Germinal center (tissue), 1 donor: ENCODE measurements at regions not wholly inside any gene's neighbourhood (a gene's known extent, or its start where the extent isn't known, plus 50 kb on each side); places are given as distances from the start of the nearest gene placed in this dataset.
"Not testable (repeated sequence)": the region's sequence is repeated elsewhere in the genome, so short reads cannot be mapped to it uniquely, and the experiment has no call there.

ENCODE experiments used
- DNase-seq: peaks from one replicate; pipeline ENCODE4 v3.0.0; 2012; ENCODE audit warnings: mixed read lengths, low spot score

GRCh38 chr1:14392859-14393365 lies 205.6 kb upstream of the KAZN start:
- no peak for DNase-seq

GRCh38 chr1:14396100-14396499 lies 202.4 kb upstream of the KAZN start:
- DNase-seq = no peak

- no peak for DNase-seq
These were observed 194.4 kb upstream of the KAZN start for GRCh38 chr1:14403961-14404645.

- no peak for DNase-seq
These were observed 193.6 kb upstream of the KAZN start for GRCh38 chr1:14404862-14405301.

GRCh38 chr1:14412235-14412634 lies 186.2 kb upstream of the KAZN start:
- no peak for DNase-seq

GRCh38 chr1:14413819-14414490 lies 184.5 kb upstream of the KAZN start:
- DNase-seq = no peak

GRCh38 chr1:14415396-14415795 lies 183.1 kb upstream of the KAZN start:
- DNase-seq = no peak

GRCh38 chr1:14419778-14420218 lies 178.7 kb upstream of the KAZN start:
- DNase-seq = not testable (repeated sequence)

- no peak for DNase-seq
These were observed 177.8 kb upstream of the KAZN start for GRCh38 chr1:14420686-14421085.

- no peak for DNase-seq
These were observed 177.0 kb upstream of the KAZN start for GRCh38 chr1:14421295-14421976.

- no peak for DNase-seq
These were observed 176.4 kb upstream of the KAZN start for GRCh38 chr1:14421977-14422609.

- DNase-seq = no peak
These were observed 174.0 kb upstream of the KAZN start for GRCh38 chr1:14424325-14425002.

GRCh38 chr1:14426854-14427253 lies 171.6 kb upstream of the KAZN start:
- no peak for DNase-seq

GRCh38 chr1:14429577-14429976 lies 168.9 kb upstream of the KAZN start:
- no peak for DNase-seq

- not testable (repeated sequence) for DNase-seq
These were observed 165.8 kb upstream of the KAZN start for GRCh38 chr1:14432728-14433127.

GRCh38 chr1:14435368-14436023 lies 163.0 kb upstream of the KAZN start:
- no peak for DNase-seq

GRCh38 chr1:14437417-14437918 lies 161.0 kb upstream of the KAZN start:
- DNase-seq = no peak

- DNase-seq = no peak
These were observed 160.2 kb upstream of the KAZN start for GRCh38 chr1:14438127-14438769.

GRCh38 chr1:14439015-14439414 lies 159.5 kb upstream of the KAZN start:
- DNase-seq = no peak

GRCh38 chr1:14440166-14440565 lies 158.3 kb upstream of the KAZN start:
- DNase-seq = no peak

- DNase-seq = no peak
These were observed 157.8 kb upstream of the KAZN start for GRCh38 chr1:14440731-14441130.
